Keratinocyte (primary cell): ENCODE measurements at regions not wholly inside any gene's neighbourhood (a gene's known extent, or its start where the extent isn't known, plus 50 kb on each side); places are given as distances from the start of the nearest gene placed in this dataset.

ENCODE experiments used
- DNase-seq: peaks from one replicate; pipeline ENCODE4 v3.0.0-alpha.2; 2011; ENCODE audit warnings: low read depth, missing footprints, low spot score
- FAIRE-seq: peaks from 2 replicates; lab custom pipeline; 2011; peaks lifted over from hg19 to GRCh38; lab: Jason Lieb, UNC
- H2AFZ ChIP-seq: 2 replicates; pipeline ENCODE4 v1.6.0; 2012; ENCODE audit warnings: low read length, control low read depth, inconsistent platforms; ENCODE audit not compliant: control insufficient read depth
- H3K27ac ChIP-seq: 2 replicates; pipeline ENCODE4 v1.5.1; 2011; ENCODE audit warnings: low read length; ENCODE audit not compliant: control insufficient read depth, insufficient read depth
- H3K27me3 ChIP-seq: 3 replicates; pipeline ENCODE4 v1.6.0; 2011; ENCODE audit warnings: low read length; ENCODE audit not compliant: control insufficient read depth, insufficient read depth; ENCODE audit errors: extremely low read depth
- H3K36me3 ChIP-seq, 2 experiments: 2 replicates in 1 of 2; 3 replicates in 1 of 2; pipeline ENCODE4 v1.5.1; 2011; ENCODE audit warnings: low read length in 2 of 2, mild to moderate bottlenecking in 1 of 2; ENCODE audit not compliant: control insufficient read depth in 2 of 2, insufficient read depth in 2 of 2; ENCODE audit errors: extremely low read depth in 1 of 2
- H3K4me1 ChIP-seq: 3 replicates; pipeline ENCODE4 v1.5.1; 2011; ENCODE audit warnings: low read length; ENCODE audit not compliant: control insufficient read depth, insufficient read depth; ENCODE audit errors: extremely low read depth
- H3K4me2 ChIP-seq: 3 replicates; pipeline ENCODE4 v1.6.0; 2011; ENCODE audit warnings: low read depth, low read length; ENCODE audit not compliant: control insufficient read depth, insufficient read depth; ENCODE audit errors: extremely low read depth
- H3K4me3 ChIP-seq, 3 experiments: fragments of 200-600 bp in 1 of 3; sonication (generic) in 1 of 3; 2 replicates in 2 of 3; 3 replicates in 1 of 3; pipeline ENCODE4 v1.5.1; 2011 to 2016; ENCODE audit warnings: low read length in 3 of 3, mild to moderate bottlenecking in 3 of 3, control low read depth in 2 of 3, inconsistent platforms in 1 of 3, low read depth in 1 of 3, mixed read lengths in 1 of 3, mixed run types in 1 of 3, moderate library complexity in 1 of 3; ENCODE audit not compliant: control insufficient read depth in 2 of 3, insufficient read depth in 2 of 3; ENCODE audit errors: extremely low read depth in 1 of 3
- H3K79me2 ChIP-seq: 2 replicates; pipeline ENCODE4 v1.6.0; 2012; ENCODE audit warnings: low read length; ENCODE audit not compliant: control insufficient read depth, insufficient read depth
- H3K9ac ChIP-seq: 3 replicates; pipeline ENCODE4 v1.6.0; 2011; ENCODE audit warnings: low read length; ENCODE audit not compliant: control insufficient read depth, insufficient read depth; ENCODE audit errors: extremely low read depth
- H3K9me1 ChIP-seq: 3 replicates; pipeline ENCODE4 v1.6.0; 2011; ENCODE audit warnings: low read length; ENCODE audit not compliant: control insufficient read depth, insufficient read depth; ENCODE audit errors: extremely low read depth
- H3K9me3 ChIP-seq: 2 replicates; pipeline ENCODE4 v1.5.1; 2012; ENCODE audit warnings: low read depth, low read length; ENCODE audit not compliant: control insufficient read depth
- H4K20me1 ChIP-seq: 3 replicates; pipeline ENCODE4 v1.6.0; 2011; ENCODE audit warnings: low read length; ENCODE audit not compliant: control insufficient read depth, insufficient read depth; ENCODE audit errors: extremely low read depth
- EZH2 ChIP-seq: IDR thresholded peaks from one replicate; pipeline ENCODE4 v1.6.1; 2012; ENCODE audit warnings: inconsistent platforms, mild to moderate bottlenecking, low read length, moderate library complexity
- dilution Hi-C: fragments of 300-500 bp; cut with MboI; formaldehyde crosslinking; loops from one replicate; pipeline ENCODE4 v1.7.0; 2020; ENCODE audit warnings: low sequenced_read_pairs; ENCODE audit not compliant: extremely low pct_ligation_motif_present
- TF ChIP-seq, protein P1 (sequence below), 3 experiments: IDR thresholded peaks in 1 of 3; conservative IDR thresholded peaks in 1 of 3; optimal IDR thresholded peaks in 1 of 3; 2 replicates in 2 of 3; 3 replicates in 1 of 3; pipeline versions ENCODE3 to v1.5.1; 2011; ENCODE audit warnings: low read length in 3 of 3, mild to moderate bottlenecking in 3 of 3, moderate library complexity in 2 of 3, control low read depth in 1 of 3, inconsistent platforms in 1 of 3; ENCODE audit not compliant: insufficient read depth in 2 of 3; ENCODE audit errors: extremely low read depth in 1 of 3

GRCh38 chr5:93054424-93055163 lies 526.4 kb downstream of the NR2F1-AS1 start:
- no peaks in the 10 kb centered on the region for H3K9me1 ChIP-seq
- dilution Hi-C loops: no loop called here
- no peaks in the 10 kb centered on the region for H3K9me3 ChIP-seq
- H3K79me2 ChIP-seq: no peaks in the 10 kb centered on the region
- no peak overlapping the region for H3K4me2 ChIP-seq
- DNase-seq (no peak), FAIRE-seq (no peak)
- H3K27ac ChIP-seq: no peak overlapping the region
- H3K36me3 ChIP-seq: no peaks in the 10 kb centered on the region
- H3K4me3 ChIP-seq: no peak overlapping the region
- no peaks in the 10 kb centered on the region for H3K4me1 ChIP-seq
- H2AFZ ChIP-seq: no peak overlapping the region
- no peaks in the 10 kb centered on the region for H4K20me1 ChIP-seq
- no peak for TF ChIP-seq EZH2
- TF ChIP-seq, protein P1, sequence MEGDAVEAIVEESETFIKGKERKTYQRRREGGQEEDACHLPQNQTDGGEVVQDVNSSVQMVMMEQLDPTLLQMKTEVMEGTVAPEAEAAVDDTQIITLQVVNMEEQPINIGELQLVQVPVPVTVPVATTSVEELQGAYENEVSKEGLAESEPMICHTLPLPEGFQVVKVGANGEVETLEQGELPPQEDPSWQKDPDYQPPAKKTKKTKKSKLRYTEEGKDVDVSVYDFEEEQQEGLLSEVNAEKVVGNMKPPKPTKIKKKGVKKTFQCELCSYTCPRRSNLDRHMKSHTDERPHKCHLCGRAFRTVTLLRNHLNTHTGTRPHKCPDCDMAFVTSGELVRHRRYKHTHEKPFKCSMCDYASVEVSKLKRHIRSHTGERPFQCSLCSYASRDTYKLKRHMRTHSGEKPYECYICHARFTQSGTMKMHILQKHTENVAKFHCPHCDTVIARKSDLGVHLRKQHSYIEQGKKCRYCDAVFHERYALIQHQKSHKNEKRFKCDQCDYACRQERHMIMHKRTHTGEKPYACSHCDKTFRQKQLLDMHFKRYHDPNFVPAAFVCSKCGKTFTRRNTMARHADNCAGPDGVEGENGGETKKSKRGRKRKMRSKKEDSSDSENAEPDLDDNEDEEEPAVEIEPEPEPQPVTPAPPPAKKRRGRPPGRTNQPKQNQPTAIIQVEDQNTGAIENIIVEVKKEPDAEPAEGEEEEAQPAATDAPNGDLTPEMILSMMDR (optimal IDR thresholded peaks at IDR 0.05 in 1 of 3, IDR thresholded peaks at IDR 0.05 in 1 of 3, conservative IDR thresholded peaks at IDR 0.05 in 1 of 3; ENCODE audit: extremely low read depth in 1 of 3, insufficient read depth in 2 of 3, low read length in 3 of 3): no peak
- no peaks in the 10 kb centered on the region for H3K27me3 ChIP-seq
- H3K9ac ChIP-seq: no peak overlapping the region

- Histone ChIP-seq H4K20me1 (no peaks in the 10 kb centered on the region), H3K79me2 (no peaks in the 10 kb centered on the region), H3K9me1 (no peaks in the 10 kb centered on the region), H3K4me3 (no peak overlapping the region), H2AFZ (no peak overlapping the region), H3K9ac (no peak overlapping the region), H3K27me3 (no peaks in the 10 kb centered on the region), H3K4me1 (no peaks in the 10 kb centered on the region), H3K4me2 (no peak overlapping the region), H3K27ac (no peak overlapping the region), H3K9me3 (no peaks in the 10 kb centered on the region), H3K36me3 (no peaks in the 10 kb centered on the region)
- FAIRE-seq: no peak
- TF ChIP-seq, protein P1 (optimal IDR thresholded peaks at IDR 0.05 in 1 of 3, IDR thresholded peaks at IDR 0.05 in 1 of 3, conservative IDR thresholded peaks at IDR 0.05 in 1 of 3; ENCODE audit: extremely low read depth in 1 of 3, insufficient read depth in 2 of 3, low read length in 3 of 3): no peak
- TF ChIP-seq EZH2: no peak
- DNase-seq: no peak
- dilution Hi-C loops: no loop called here
Measured at GRCh38 chr5:93053825-93054224, 527.2 kb downstream of the NR2F1-AS1 start.
